HCT116 (cell line): ENCODE measurements at regions not wholly inside any gene's neighbourhood (a gene's known extent, or its start where the extent isn't known, plus 50 kb on each side); places are given as distances from the start of the nearest gene placed in this dataset.

ENCODE experiments used
- ATAC-seq: fragments of 200-7000 bp; cut with Tn5 transposase; 2 replicates; pipeline ENCODE4 v1.9.1; 2020; ENCODE audit warnings: mild to moderate bottlenecking, moderate library complexity
- BruUV-seq: library from RNA; stranded (reverse); fragments of 400-500 nt; replicated peaks from 2 replicates; lab custom pipeline; 2021; lab: Mats Ljungman, UMichigan
- CTCF ChIA-PET: fragments of 300-600 bp; sonication (Branson Sonifier 250); formaldehyde crosslinking; loops from one replicate; lab custom pipeline; 2021; ENCODE audit warnings: antibody characterized with exemption; lab: Charles Lee
- POLR2A ChIA-PET: fragments of 300-600, 350-600 bp; sonication (Branson Sonifier 250); formaldehyde crosslinking; loops from one replicate; lab custom pipeline; 2021; ENCODE audit warnings: antibody characterized with exemption; lab: Charles Lee
- RAD21 ChIA-PET, 2 experiments: fragments of 300-600 bp; sonication (Branson Sonifier 250); formaldehyde crosslinking; loops; one replicate each; lab custom pipeline; 2023; ENCODE audit warnings: low total read pairs in 2 of 2; ENCODE audit not compliant: uncharacterized antibody in 2 of 2, unreplicated experiment in 2 of 2, low non-redundant PET in 1 of 2; lab: Charles Lee
- DNase-seq: peaks from one replicate; pipeline ENCODE4 v3.0.0-alpha.2; 2010; ENCODE audit warnings: low read depth, low spot score
- H2AFZ ChIP-seq: fragments of 200-600 bp; shearing (Covaris generic), sonication (generic); 2 replicates; pipeline ENCODE4 v1.6.1; 2017; ENCODE audit warnings: low read depth, mixed run types, mixed read lengths, antibody characterized with exemption, low read length; ENCODE audit not compliant: poor library complexity, severe bottlenecking
- H3K27ac ChIP-seq: 2 replicates; pipeline ENCODE4 v1.5.1; 2012; ENCODE audit warnings: low read depth, low read length
- H3K27me3 ChIP-seq: fragments of 200-600 bp; sonication (generic); 2 replicates; pipeline ENCODE4 v1.6.1; 2016; ENCODE audit warnings: mixed run types, low read length, mixed read lengths; ENCODE audit not compliant: insufficient read depth
- H3K36me3 ChIP-seq, 2 experiments: fragments of 200-500 bp in 1 of 2; fragments of 200-600 bp in 1 of 2; sonication (Bioruptor generic) in 1 of 2; sonication (generic) in 1 of 2; 2 replicates each; pipeline versions ENCODE4 v1.5.1 to v1.6.1; 2014 to 2016; ENCODE audit warnings: low read length in 2 of 2, inconsistent platforms in 1 of 2, mixed read lengths in 1 of 2, mixed run types in 1 of 2; ENCODE audit not compliant: insufficient read depth in 2 of 2, control insufficient read depth in 1 of 2
- H3K4me1 ChIP-seq, 2 experiments: fragments of 200-600 bp in 1 of 2; sonication (generic) in 1 of 2; 2 replicates each; pipeline versions ENCODE4 v1.5.1 to v1.6.1; 2012 to 2017; ENCODE audit warnings: low read length in 2 of 2, inconsistent platforms in 1 of 2, mild to moderate bottlenecking in 1 of 2, mixed read lengths in 1 of 2, mixed run types in 1 of 2, moderate library complexity in 1 of 2; ENCODE audit not compliant: insufficient read depth in 2 of 2, control insufficient read depth in 1 of 2
- H3K4me2 ChIP-seq: fragments of 200-600 bp; sonication (generic); 2 replicates; pipeline ENCODE4 v1.6.1; 2017; ENCODE audit warnings: mixed run types, low read length, mixed read lengths
- H3K4me3 ChIP-seq, 2 experiments: fragments of 200-600 bp in 1 of 2; sonication (generic) in 1 of 2; replicated peaks in 1 of 2; 2 replicates each; pipeline ENCODE4 v1.5.1; 2011 to 2016; ENCODE audit warnings: low read length in 2 of 2, control low read depth in 1 of 2, low read depth in 1 of 2, mild to moderate bottlenecking in 1 of 2, mixed read lengths in 1 of 2, mixed run types in 1 of 2
- H3K79me2 ChIP-seq: fragments of 200-600 bp; sonication (generic); 2 replicates; pipeline ENCODE4 v1.6.1; 2017; ENCODE audit warnings: mild to moderate bottlenecking, mixed run types, low read length, moderate library complexity, mixed read lengths; ENCODE audit not compliant: insufficient read depth
- H3K9ac ChIP-seq: fragments of 200-600 bp; sonication (generic); 2 replicates; pipeline ENCODE4 v1.6.1; 2016; ENCODE audit warnings: low read length, mixed read lengths
- H3K9me2 ChIP-seq: fragments of 200-600 bp; sonication (generic), shearing (Covaris generic); 2 replicates; pipeline ENCODE4 v1.6.1; 2017; ENCODE audit warnings: mixed run types, mild to moderate bottlenecking, moderate library complexity; ENCODE audit not compliant: insufficient read depth
- H3K9me3 ChIP-seq, 2 experiments: fragments of 200-500 bp in 1 of 2; fragments of 200-600 bp in 1 of 2; sonication (Bioruptor generic) in 1 of 2; sonication (generic) in 1 of 2; 2 replicates each; pipeline ENCODE4 v1.6.1; 2014 to 2017; ENCODE audit warnings: low read length in 2 of 2, mixed read lengths in 2 of 2, inconsistent platforms in 1 of 2, low read depth in 1 of 2, mild to moderate bottlenecking in 1 of 2, mixed run types in 1 of 2, moderate library complexity in 1 of 2; ENCODE audit not compliant: control insufficient read depth in 1 of 2, insufficient read depth in 1 of 2
- H4K20me1 ChIP-seq: fragments of 200-600 bp; sonication (generic), shearing (Covaris generic); 2 replicates; pipeline ENCODE4 v1.6.1; 2017; ENCODE audit warnings: mixed run types, mild to moderate bottlenecking, moderate library complexity; ENCODE audit not compliant: insufficient read depth
- ATF3 ChIP-seq: IDR thresholded peaks from 2 replicates; pipeline ENCODE4 v1.6.1; 2012
- CEBPB ChIP-seq: IDR thresholded peaks from 2 replicates; pipeline ENCODE4 v1.6.1; 2012; ENCODE audit warnings: low read depth
- EGR1 ChIP-seq: IDR thresholded peaks from 2 replicates; pipeline ENCODE4 v1.6.1; 2012; ENCODE audit warnings: low read depth
- ELF1 ChIP-seq: IDR thresholded peaks from 2 replicates; pipeline ENCODE4 v1.6.1; 2012; ENCODE audit warnings: low read depth, borderline replicate concordance
- EZH2 ChIP-seq: fragments of 200-600 bp; sonication (generic); IDR thresholded peaks from 2 replicates; pipeline ENCODE4 v1.6.1; 2017; ENCODE audit warnings: antibody characterized with exemption, mixed run types
- EZH2phosphoT487 ChIP-seq: fragments of 200-600 bp; IDR thresholded peaks from 2 replicates; pipeline ENCODE4 v1.6.1; 2018; ENCODE audit warnings: antibody characterized with exemption, borderline replicate concordance
- FOSL1 ChIP-seq: IDR thresholded peaks from 2 replicates; pipeline ENCODE4 v1.6.1; 2012; ENCODE audit warnings: low read depth
- JUND ChIP-seq: IDR thresholded peaks from 2 replicates; pipeline ENCODE4 v1.6.1; 2012
- MAX ChIP-seq: IDR thresholded peaks from 2 replicates; pipeline ENCODE4 v1.6.1; 2012
- POLR2A ChIP-seq: IDR thresholded peaks from 2 replicates; pipeline ENCODE4 v1.7.0; 2011; ENCODE audit warnings: borderline replicate concordance; ENCODE audit not compliant: insufficient read depth, insufficient read length; ENCODE audit errors: extremely low read depth
- POLR2AphosphoS5 ChIP-seq: IDR thresholded peaks from 2 replicates; pipeline ENCODE4 v1.6.1; 2011; ENCODE audit warnings: mild to moderate bottlenecking, low read depth, low read length, moderate library complexity
- RAD21 ChIP-seq: IDR thresholded peaks from 2 replicates; pipeline ENCODE4 v1.6.1; 2012; ENCODE audit warnings: low read depth, mild to moderate bottlenecking
- SP1 ChIP-seq: IDR thresholded peaks from 2 replicates; pipeline ENCODE4 v1.6.1; 2012; ENCODE audit warnings: low read depth
- SRF ChIP-seq: IDR thresholded peaks from 2 replicates; pipeline ENCODE4 v1.6.1; 2012; ENCODE audit warnings: low read depth
- YY1 ChIP-seq: IDR thresholded peaks from 2 replicates; pipeline ENCODE4 v1.6.1; 2011; ENCODE audit warnings: low read length, low read depth, moderate library complexity, mild to moderate bottlenecking; ENCODE audit not compliant: insufficient replicate concordance; ENCODE audit errors: extremely low read depth
- ZNF274 ChIP-seq: fragments of 200-500 bp; sonication (Bioruptor generic); IDR thresholded peaks from 2 replicates; pipeline ENCODE4 v1.6.1; 2014; ENCODE audit warnings: mild to moderate bottlenecking, low read depth, low read length, inconsistent platforms
- intact Hi-C: fragments of 100-400 bp; cut with micrococcal nuclease; formaldehyde crosslinking; loops from 2 replicates; pipeline ENCODE4 v1.10.0; 2022
- TF ChIP-seq, protein P1 (sequence below): IDR thresholded peaks from 2 replicates; pipeline ENCODE4 v1.6.1; 2012; ENCODE audit warnings: low read depth

DNA sequence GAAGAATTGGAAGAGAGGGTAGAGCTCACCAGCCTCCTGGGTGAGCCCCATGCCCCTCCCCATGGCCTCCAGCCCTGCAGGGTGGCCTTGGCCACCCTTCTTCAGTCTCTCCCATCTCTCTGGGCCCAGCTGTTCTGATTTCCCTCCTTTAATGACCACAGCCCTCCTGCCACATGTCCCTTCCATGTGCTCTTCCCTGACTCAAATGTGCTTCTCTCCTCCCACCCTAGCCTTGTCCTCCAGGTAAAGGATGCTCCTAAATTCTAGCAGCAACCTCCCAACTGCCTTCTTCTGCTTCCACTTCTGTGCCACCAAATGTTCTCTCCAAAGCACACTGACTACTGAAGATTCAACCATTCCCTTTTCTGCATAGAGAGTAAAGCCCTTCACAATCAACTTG, 83.0 kb downstream of the ADRA2C start (continued):
- TF ChIP-seq, protein P1, sequence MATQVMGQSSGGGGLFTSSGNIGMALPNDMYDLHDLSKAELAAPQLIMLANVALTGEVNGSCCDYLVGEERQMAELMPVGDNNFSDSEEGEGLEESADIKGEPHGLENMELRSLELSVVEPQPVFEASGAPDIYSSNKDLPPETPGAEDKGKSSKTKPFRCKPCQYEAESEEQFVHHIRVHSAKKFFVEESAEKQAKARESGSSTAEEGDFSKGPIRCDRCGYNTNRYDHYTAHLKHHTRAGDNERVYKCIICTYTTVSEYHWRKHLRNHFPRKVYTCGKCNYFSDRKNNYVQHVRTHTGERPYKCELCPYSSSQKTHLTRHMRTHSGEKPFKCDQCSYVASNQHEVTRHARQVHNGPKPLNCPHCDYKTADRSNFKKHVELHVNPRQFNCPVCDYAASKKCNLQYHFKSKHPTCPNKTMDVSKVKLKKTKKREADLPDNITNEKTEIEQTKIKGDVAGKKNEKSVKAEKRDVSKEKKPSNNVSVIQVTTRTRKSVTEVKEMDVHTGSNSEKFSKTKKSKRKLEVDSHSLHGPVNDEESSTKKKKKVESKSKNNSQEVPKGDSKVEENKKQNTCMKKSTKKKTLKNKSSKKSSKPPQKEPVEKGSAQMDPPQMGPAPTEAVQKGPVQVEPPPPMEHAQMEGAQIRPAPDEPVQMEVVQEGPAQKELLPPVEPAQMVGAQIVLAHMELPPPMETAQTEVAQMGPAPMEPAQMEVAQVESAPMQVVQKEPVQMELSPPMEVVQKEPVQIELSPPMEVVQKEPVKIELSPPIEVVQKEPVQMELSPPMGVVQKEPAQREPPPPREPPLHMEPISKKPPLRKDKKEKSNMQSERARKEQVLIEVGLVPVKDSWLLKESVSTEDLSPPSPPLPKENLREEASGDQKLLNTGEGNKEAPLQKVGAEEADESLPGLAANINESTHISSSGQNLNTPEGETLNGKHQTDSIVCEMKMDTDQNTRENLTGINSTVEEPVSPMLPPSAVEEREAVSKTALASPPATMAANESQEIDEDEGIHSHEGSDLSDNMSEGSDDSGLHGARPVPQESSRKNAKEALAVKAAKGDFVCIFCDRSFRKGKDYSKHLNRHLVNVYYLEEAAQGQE, result no peak
- no peak for TF ChIP-seq EZH2phosphoT487
- no peak for TF ChIP-seq FOSL1

DNA sequence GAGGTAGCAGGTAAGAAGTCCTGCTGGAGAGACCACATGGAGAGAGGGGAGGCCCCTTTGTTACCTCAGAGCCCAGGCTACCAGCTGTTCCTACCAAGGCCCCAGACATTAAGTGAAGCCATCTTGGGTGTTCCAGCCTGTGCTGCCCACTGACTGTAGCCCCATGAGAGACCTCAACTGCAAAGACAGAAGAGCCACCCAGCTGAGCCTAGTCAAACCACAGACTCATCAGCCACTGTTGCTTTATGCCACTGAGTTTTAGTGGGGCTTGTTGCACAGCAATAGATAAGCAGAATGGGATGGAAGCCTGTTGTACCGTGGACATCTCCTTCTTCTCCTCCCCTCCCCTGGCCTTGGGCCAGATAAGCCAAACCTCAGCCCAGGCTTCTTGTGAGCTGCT, 83.9 kb downstream of the ADRA2C start:
- ChIA-PET CTCF (no interaction called here), POLR2A (no interaction called here), RAD21 (no interaction called here)
- no peaks in the 10 kb centered on the region for H3K9me2 ChIP-seq
- no peaks in the 10 kb centered on the region for H3K36me3 ChIP-seq
- DNase-seq (no peak), ATAC-seq (no peak)
- H3K4me3 ChIP-seq, result no peak overlapping the region
- TF ChIP-seq EGR1, result no peak
- TF ChIP-seq YY1, result no peak
- TF ChIP-seq CEBPB, result no peak
- TF ChIP-seq MAX, result no peak
- TF ChIP-seq SRF, result no peak
- no peak for TF ChIP-seq POLR2A
- TF ChIP-seq EZH2, result no peak
- TF ChIP-seq ELF1, result no peak
- TF ChIP-seq SP1, result no peak
- TF ChIP-seq RAD21, result no peak
- no peak for TF ChIP-seq ZNF274
- TF ChIP-seq POLR2AphosphoS5, result no peak
- TF ChIP-seq ATF3, result no peak
- TF ChIP-seq JUND, result no peak
- H3K9ac ChIP-seq, result no peak overlapping the region
- H3K9me3 ChIP-seq, result no peaks in the 10 kb centered on the region
- no peak overlapping the region for H3K4me2 ChIP-seq
- H2AFZ ChIP-seq, result no peak overlapping the region
- peaks cover 14% of the 10 kb centered on the region for H3K27me3 ChIP-seq
- intact Hi-C loops, result no loop called here
- peaks cover 0 to 3% of the 10 kb centered on the region in 2 experiments; a peak in 1 of 4 replicates for H3K4me1 ChIP-seq
- no TSS peak for BruUV-seq
- no peaks in the 10 kb centered on the region for H3K79me2 ChIP-seq
- no peak overlapping the region for H3K27ac ChIP-seq
- H4K20me1 ChIP-seq, result no peaks in the 10 kb centered on the region
